ENCODE measurements at regions not wholly inside any gene's neighbourhood (a gene's known extent, or its start where the extent isn't known, plus 50 kb on each side); places are given as distances from the start of the nearest gene placed in this dataset.
"Not testable (repeated sequence)": the region's sequence is repeated elsewhere in the genome, so short reads cannot be mapped to it uniquely, and the experiment has no call there.

DNA sequence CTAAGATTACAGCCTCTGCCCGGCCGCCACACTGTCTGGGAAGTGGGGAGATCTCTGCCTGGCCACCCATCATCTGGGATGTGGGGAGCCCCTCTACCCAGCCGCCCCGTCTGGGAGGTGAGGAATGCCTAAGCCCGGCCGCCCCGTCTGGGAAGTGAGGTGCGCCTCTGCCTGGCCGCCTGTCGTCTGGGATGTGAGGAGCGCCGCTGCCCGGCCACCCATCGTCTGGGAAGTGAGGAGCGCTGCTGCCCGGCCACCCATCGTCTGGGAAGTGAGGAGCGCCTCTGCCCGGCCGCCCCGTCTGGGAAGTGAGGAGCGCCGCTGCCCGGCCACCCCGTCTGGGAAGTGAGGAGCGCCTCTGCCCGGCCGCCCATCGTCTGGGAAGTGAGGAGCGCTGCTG lies 135.9 kb upstream of the PROKR2 start:
- DNase-seq (ENCODE audit: low spot score): not testable (repeated sequence)

DNA sequence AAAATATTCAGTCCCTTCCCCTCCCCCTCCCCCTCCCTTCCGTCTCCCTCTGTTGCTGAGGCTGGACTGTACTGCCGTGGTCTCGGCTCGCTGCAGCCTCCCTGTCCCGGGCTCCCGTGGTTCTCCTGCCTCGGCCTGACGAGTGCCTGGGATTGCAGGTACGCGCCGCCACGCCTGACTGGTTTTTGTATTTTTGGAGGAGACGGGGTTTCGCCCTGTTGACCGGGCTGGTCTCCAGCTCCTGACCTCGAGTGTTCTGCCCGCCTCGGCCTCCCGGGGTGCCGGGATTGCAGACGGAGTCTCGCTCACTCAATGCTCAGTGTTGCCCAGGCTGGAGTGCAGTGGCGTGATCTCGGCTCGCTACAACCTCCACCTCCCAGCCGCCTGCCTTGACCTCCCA lies 135.5 kb upstream of the PROKR2 start:
- DNase-seq (ENCODE audit: low spot score): not testable (repeated sequence)

DNA sequence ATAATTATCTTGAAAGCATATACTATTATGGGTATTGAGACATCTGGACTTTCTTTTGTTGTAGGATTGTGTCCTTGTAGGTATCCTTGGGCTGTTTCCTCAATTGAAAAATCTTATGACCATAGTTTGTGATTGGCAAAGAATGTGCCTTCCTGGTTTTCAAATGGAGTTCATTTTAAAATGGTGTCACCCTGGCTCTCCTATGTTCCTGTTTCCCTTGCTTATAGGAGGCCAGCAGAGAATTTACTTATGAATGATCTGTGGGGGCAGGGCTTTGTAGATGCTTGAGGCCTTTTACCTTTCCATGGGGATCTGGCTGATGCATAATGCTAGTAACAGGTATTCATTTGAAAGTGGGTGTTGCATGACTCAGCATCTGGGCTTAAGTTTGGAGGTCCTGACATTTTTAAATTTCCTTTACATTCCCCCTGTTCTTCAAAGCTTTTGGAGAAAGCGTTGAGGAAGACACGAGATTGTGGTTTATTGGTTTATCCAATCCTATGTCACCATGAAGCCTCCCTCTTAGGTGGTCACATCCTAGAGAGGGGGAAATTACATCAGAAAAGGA lies 135.0 kb upstream of the PROKR2 start:
- DNase-seq (ENCODE audit: low spot score): no peak

DNA sequence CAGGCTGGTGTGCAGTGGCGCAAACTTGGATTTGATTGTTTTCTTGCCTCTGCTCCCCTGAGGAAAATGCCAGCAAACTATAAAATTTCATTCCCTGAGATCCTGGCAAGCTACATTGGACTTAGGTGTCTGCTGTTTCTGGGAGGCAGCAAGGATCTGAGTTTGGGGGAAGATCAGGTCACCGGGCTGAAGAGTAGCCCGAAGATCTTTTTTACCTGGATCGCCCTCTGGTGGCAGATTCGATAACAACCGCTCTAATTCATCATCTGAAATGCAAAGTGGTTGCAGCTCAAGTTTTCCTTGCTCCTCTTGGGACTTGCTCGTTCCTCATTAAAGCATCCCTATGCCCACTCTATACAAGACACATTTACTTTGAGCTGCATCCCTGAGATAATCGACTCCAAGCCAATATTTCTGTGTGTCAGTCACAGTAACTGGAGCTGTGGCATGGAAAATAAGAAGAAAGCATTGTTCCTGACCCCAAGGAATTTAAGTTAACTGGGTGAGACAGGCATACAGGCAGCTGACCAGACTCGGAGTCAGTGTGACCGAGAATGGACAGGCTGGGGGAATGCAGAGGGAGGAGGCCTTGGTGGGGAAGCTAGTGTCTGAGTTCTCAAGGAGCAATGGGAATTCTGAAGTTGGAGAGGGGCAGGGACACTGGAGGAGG lies 131.8 kb upstream of the PROKR2 start:
- peak; percentile 77 for DNase-seq (ENCODE audit: low spot score)

DNA sequence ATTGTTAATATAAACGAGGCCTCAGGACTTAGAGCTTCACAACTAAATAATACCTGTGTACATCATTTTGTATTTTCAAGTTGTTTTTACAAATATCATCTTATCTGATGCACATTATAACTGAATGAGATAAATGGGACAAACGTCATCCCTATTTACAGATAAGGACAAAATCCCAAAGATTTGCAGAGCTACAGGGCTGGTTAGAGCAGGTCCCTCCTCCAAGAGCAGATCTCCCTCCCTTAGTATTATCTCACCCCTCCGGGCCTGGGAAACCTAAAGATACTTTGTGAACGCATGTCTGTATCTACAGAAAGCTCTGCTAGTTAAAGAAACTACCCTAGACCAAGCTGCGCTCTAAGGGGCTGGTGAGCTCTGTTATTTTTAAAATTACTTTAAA lies 130.4 kb upstream of the PROKR2 start:
- DNase-seq (ENCODE audit: low spot score): no peak

DNA sequence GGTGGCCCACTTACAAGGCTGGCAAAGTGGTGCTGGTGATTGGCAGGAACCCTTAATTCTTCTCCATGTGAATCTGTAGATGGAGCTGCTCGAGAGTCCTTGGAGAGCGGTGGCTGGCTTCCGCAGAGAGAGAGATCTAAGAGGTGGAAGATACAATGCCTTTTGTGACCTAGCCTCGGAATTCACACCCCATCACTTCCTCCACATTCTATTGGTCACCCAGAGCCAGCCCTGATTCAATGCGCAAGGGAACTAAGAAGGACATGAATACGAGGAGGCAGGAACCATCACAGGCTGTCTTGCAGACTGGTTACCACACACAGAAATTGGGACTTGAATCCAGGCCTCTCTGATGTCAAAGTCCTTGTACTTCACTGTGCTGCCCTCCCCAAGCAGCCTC lies 128.9 kb upstream of the PROKR2 start:
- DNase-seq (ENCODE audit: low spot score): no peak

DNA sequence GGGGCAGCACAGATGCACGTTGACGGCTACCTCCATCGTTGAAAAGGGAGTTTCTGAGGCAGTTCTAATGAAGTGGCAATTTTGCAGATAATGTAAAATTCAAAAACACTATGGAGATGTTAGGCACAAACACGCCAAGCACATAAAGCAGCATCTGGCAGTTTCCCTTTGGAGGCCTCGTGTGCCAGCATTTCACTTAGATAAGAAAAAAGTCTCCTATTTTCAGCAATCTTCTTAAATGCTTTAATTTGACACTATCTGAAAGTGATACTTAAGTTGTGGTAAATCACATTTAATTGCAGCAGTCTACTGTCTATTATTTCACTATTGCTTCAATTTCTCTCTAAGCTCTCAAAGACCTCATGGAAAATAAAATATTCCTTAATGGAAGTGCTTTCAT lies 125.3 kb upstream of the PROKR2 start:
- no peak for DNase-seq (ENCODE audit: low spot score)

DNA sequence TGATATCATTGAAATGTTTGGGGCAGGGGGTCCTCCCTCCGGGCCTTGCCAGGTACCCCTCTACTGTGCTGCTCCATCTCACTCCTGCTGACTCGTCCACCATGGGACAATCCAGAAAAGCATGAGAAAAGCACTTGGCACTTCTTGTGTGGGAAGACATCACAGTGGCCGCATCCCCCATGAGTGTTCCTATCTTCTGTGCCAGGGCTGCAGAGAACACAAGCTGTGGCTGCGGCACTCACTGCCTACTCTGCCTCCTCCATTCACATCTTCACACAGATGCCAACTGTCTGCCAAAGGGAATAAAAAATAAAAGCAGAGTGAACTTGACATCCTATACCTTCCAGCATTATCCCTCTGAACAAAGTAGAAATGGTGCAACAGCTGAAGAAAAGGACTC lies 117.4 kb upstream of the PROKR2 start:
- no peak for DNase-seq (ENCODE audit: low spot score)

DNA sequence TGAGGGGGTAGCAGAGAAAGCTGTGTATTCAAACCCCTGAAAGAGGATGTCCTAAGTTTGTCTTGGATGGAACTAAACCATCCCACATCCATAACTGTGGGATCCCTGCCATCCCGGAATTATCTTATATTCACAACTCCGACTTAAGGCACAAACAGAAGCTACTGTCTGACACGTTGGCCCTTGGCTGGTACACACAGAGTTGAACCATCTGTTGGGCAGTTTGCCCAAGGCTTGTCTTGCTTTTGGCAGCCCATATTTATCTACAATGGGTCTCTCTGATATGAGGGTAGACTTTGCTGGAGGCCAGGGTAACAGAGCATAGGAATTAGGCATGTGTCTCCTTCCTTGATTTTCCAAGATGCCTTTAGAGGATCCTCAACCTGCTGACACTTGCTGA lies 116.6 kb upstream of the PROKR2 start:
- no peak for DNase-seq (ENCODE audit: low spot score)

DNA sequence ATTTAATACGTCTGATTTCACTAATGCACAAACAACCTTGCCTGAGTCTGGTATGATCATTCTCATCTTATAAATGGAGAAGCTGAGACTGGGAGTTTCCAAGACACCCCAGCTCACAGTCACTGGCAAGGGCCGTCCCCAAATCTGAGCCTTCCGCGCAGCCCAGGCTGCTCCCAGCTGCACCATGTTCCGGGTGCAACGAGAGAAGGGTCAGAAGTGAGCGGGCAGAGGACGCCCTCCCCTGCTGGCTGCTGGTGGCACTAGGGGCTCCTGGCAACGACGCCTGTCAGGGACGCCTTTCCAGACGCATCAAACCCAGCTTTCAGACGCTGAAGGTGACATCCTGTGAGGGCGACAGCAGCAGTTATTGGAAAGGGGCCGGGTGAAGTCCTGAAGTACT lies 115.3 kb upstream of the PROKR2 start:
- DNase-seq (ENCODE audit: low spot score): no peak

DNA sequence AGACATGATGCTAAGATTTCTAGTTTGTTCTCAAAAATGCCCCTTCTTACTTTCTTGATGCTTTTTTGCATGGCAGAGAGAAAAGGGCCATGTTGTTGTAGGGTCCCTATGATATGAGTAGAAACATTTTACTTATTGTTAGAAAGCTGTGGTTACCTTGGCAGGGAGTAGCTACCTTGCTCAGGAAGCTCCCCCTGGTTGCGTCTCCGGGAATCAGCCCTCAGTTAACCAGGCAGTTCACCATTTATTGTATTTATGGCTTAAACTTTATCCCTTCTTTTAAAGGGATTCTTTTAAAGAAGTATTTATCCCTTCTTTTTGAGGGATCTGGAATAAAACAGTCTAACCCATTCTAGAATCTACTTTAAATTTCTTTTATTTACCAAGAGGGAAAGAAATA lies 113.9 kb upstream of the PROKR2 start:
- DNase-seq (ENCODE audit: low spot score): no peak

DNA sequence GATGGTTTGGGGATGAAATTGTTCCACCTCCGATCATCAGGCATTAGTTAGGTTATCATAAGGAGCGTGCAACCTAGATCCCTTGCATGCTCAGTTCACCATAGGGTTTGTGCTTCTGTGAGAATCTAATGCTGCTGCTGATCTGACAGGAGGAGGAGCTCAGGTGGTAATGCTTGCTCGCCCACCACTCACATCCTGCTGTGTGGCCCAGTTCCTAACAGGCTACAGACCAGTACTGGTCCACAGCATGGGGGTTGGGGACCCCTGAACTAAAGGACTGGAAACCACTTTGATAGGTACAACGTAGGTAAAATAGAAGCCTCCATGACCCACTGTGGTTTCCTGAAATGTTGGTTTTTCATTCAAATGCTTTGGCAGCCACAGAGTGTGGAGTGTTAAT lies 109.3 kb upstream of the PROKR2 start:
- DNase-seq (ENCODE audit: low spot score): no peak

DNA sequence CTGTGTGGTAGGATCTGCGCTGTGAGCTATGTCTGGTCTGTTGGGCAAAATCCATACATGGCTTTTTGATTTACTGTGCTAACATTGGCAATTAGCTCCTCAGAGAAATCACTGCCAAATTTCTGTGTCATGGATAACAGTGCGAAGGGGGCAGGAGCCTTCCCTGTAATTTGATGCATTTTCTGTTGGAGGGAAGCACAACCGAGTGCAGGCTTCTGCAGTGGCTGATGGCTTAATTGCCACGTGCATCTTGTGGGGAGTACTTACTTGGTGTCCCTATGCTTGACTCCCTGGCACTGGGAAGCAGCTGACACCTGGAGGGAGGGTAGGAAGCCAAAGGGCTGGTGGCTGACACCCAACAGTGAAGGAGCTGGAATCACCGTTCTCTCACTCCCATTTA lies 99.3 kb upstream of the PROKR2 start:
- DNase-seq (ENCODE audit: low spot score): no peak

DNA sequence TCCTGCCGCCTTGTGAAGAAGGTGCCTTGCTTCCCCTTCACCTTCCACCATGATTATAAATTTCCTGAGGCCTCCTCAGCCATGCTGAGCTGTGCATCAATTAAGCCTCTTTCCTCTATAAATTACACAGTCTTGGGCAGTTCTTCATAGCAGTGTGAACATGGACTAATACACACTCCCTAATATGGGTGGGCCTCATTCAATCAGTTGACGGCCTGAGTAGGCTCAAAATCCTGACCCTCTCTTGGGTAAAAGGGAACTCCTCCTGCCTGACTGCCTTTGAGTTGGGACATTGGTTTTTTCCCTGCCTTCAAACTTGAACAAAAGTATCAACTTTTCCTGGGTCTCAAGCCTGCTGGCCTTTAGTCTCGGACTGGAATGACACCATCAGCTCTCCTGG lies 96.6 kb upstream of the PROKR2 start:
- no peak for DNase-seq (ENCODE audit: low spot score)

DNA sequence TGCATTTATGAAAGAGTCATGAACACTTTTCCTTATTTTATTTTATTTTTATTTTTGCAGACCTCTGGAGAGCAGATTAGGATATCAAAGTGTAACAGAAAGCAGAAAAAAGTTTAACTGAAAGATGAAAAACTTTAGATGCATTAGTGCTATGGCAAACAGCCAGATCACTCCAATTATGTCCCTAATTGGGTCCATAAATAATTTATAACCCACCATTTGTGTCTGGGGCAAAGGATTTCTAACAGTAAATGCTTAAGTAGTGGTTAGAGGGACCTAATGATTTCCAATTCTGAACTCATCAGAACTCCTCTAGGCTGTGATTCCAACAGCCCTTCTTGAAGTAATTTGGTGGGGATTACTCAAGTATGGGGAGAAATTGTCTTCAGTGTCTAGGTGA lies 93.7 kb upstream of the PROKR2 start:
- no peak for DNase-seq (ENCODE audit: low spot score)

DNA sequence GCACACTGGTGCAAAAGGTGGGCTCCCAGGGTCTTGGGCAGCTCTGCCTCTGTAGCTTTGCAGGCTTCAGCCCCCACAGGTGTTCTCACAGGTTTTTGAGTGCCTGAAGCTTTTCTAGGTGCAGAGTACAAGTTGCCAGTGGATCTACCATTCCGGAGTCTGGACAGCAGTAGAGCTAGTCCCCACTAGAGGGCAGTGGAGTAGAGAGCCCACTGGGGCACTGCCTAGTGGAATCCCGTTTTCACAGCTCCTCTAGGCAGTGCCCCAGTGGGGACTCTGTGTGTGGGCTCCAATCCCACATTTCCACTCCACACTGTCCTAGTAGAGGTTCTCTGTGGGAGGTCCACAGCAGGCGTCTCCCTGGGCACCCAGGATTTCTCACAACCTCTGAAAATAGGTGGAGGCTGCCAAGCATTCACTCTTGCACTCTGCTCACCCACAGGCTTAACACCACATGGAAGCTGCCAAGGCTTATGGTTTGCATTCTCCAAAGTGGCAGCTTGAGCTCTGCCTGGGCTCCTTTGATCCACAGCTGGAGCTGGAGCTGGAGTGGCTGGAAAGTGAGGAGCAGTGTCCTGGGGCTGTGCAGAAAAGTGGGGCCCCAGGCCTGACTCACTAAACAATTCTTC lies 86.3 kb upstream of the PROKR2 start:
- DNase-seq (ENCODE audit: low spot score): peak; percentile 50

DNA sequence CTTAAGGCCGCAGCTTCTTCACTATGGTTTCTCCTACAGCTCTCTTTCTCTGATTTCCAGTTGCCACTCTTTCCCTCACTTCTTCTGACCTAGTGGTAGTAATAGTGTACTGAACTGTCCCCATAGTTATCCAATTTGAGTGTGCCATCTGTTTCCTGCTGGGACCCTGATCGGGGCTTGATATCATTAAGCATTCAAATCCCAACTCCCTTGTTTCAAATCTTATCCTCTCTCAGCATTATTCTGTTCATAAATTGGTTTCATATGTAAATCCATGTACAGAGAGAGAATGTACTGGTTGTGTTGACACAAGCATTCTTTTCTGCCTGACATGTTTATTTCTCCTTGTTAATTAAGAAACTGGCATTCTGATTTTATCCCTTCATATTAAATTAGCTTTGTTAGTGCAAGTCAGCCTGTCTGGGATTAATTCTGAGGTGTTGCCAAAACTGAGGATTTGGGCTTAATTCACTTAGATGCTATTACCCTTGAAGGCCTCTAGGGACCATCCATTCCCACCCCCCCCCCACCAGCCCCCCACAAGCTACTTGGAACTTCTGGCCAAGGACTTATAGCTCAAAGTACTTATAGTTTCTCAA lies 84.6 kb upstream of the PROKR2 start:
- no peak for DNase-seq (ENCODE audit: low spot score)

DNA sequence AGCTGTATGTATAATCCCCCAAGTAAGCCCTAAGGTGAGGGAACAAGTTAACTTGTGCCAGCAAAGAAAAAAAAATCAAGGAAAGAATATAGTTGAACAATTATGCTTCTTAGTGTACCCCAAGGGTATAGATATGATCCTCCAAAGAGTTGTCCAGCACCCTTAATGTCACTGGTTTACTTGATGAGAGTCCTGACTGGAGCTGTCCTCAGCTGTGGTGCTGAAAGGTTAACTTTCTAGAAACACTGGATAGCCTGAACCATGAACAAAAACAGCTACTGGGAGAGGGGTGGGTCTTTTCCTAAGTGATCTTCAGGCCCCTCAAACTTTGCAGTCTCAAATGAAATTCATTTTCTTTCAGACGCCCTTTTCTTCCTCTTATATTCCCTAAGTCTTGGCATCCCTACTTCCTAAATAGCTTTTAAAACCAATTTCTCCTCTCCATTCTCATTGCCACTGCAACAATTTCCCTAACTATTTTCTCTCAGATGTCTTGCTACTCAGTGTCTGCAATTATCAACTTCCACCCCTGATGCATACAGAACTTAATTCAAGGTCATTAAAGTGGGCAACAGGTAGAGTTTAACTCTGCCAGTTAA lies 83.5 kb upstream of the PROKR2 start:
- DNase-seq (ENCODE audit: low spot score): no peak

DNA sequence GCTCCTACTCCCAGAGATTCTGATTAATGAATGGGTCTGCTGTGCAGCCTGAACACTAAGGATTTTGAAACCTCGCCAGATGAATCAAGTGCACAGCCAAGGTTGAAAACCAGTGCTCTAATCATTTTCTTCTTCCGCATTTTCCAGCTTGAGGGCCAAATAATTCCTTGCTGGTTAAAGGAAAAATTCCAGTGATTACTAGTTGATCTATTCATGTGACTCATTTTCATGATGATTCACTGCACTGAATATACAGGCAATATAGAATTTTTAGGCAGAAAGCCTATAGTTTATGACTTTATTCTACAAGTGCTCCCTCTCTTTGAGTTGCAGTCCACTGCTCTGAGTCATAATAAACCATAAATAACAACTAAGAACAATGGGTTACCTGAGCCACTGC lies 80.6 kb upstream of the PROKR2 start:
- no peak for DNase-seq (ENCODE audit: low spot score)

DNA sequence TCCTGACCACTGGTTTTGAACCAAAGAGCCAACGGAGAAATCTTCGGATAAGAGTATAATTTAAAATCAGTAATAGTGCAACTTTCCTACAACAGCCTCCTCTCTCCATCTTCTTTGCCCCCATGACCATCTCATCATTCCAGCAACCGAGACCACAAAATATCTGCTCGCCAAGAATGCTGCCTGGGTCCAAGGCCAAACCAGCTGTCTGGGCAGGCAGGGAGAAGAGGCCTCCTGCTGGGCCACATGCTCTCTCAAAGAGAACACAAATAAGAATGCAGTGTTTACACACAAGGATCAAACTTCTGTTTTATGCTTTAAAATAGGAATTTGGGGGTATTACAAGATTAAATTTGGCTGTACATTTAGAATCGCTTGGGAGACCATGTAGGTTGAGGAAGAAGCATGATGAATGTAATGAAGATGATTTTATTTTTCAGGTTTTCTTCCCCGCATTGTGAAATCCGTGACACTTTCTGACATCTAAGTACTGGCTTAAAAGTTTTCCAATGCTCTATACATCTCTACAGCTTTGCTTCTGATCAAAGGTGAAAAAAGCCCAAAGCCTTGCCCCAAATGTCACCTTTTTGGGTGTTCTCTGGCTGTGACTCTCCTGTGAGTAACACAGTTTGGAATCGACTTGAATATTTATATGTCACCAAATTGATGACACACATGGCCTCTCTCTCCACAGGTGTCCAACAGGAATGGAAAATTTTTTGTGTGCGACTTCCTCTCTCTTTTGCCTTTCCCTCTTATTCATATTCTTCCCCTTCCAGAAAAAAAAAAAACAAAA lies 79.4 kb upstream of the PROKR2 start:
- DNase-seq (ENCODE audit: low spot score): no peak

DNA sequence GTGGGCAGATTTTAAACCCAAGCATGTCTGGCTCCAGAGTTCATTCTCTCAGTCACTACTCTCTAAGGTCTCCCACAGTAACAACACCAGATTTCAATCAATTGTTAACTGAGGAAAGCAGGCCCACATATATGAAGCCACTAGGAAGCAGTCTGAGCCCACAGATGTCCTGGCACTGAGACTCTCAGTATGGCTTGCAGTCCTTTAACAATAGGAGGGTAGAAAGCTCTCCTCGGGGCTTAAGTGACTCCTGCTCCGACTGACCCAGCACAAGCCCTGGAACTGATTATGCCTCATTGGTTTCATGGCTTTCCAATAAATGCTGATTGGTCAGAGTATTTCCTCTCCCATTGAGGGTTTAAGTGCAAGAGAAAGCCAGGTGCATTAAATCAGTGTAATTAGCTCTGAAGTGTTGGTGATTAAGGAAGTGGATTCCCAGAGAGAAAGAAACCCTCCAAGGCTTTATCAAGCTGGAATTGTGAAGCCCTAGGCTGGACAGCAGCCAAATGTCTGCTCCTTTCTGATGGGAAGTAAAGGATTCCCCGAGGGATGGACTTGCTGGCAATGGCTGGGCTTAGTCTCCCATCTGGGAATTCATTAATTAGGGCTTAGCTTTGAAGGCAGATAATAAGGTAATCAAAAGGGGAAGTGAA lies 76.6 kb upstream of the PROKR2 start:
- no peak for DNase-seq (ENCODE audit: low spot score)

DNA sequence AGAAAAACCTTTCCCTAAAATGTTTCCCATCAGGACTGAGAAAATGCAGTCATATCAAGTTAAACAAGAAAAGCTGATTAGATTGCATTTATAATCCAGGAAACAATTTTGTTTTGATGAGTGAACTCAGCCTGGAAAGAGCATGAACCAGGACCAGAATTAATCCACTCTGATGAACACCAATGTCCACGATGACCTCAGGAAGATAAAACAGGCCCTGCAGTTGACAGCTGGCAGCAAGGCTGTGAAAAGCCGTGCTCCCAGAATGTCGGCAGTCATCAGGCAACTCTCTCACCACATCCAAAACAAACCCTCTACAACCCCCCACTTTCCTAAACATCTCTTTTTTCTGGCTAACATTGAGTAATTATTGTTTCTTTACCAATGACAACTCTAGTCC lies 74.0 kb upstream of the PROKR2 start:
- DNase-seq (ENCODE audit: low spot score): no peak

All from HuH-7.5 (cell line).